KG1 (cell line): ENCODE measurements at regions not wholly inside any gene's neighbourhood (a gene's known extent, or its start where the extent isn't known, plus 50 kb on each side); places are given as distances from the start of the nearest gene placed in this dataset.
A peak's percentile ranks its signal among the peaks of the same experiment; 100 is the strongest.

Experiments used
- DNase-seq: peaks from one replicate; lab custom pipeline; 2025; lab: John Stamatoyannopoulos, UW

DNA sequence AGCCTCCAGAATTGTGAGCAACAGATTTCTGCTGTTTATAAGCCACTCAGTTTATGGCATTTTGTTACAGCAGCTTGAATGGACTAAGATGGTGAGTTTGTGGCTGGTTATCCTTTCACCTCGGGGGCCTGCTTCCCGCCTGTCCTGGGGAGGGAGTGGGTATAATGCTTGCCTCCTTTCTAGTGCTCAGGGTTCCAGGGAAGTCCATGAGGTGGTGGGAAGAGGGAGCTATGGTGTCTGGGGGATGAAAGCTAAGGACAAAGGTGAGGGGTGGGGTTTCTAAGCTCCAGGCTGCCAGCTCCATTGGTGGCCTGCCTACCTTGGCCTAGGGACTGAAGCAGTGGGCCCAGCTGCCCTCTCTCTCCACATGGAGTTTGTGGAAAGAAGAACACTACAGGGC is 50.2 kb upstream of the SDK2 start:
- DNase-seq, result no peak

DNA sequence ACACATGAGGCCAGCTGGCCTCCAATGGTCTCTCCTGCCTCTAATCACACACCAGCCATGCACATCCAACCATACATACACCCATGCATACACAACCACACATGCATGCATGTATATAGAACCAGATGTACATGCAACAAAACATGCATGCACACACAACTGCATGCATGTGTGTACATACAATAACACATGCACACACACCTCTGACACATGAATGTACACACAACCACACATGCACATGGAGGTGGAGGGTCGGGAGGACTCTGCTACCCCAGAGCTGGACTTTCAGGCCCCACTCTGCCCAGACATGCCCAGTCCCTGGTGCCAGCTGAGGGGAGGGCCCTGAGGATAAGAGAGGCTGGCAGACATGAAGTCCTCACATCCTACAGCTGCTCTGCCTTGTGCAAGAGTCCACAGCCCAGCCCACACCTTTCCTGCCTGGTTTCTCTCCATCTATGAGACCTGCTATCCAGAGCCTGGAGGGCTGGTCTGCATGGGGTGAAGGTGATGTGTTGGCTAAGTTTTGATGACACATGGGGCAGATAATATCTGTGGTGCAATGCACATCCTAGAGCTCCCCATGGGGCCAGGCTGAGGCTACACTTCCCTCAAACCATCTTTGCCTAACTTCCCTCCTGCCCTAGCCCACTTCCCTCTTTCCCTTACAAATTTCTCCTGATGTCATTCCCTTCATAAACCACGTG is 50.9 kb upstream of the SDK2 start:
- peak; percentile 5 for DNase-seq

GRCh38 chr17:73696251-73696650 is 52.0 kb upstream of the SDK2 start:
- no peak for DNase-seq

- DNase-seq, result no peak
Observed at GRCh38 chr17:73697872-73698271, 53.6 kb upstream of the SDK2 start.

DNA sequence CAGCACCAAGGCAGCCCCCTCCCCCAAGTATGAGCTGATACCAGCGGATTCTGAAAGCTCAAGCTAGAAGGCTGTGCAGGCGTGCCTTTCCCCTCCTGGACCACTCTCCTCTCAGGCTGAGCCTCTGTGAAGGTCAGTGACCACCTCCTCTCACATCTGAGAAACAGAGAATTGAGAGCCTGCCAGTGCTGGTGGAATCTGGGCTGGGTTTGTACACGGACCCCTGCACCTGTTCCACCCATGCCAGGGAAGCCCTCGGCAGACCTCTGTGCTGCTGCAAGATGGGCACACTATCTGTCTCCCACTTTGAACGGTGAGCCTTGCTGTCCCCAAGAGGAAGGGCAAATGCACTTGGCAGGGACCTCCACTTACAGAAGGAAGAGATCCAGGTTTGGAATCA is 54.7 kb upstream of the SDK2 start:
- no peak for DNase-seq

DNA sequence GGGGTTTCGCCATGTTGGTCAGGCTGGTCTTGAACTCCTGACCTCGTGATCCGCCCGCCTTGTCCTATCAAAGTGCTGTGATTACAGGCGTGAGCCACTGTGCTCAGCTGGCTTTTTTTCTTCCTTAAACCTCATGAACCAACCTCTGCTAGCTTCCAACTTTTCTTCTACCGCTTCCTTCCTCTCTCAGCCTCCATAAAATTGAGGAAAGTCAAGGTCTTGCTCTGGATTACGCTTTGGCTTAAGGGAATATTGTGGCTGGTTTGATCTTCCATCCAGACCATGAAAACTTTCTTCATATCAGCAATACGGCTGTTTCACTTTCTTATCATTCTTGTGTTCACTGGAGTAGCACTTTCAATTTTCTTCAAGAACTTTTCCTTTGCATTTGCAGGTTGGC is 57.5 kb upstream of the SDK2 start:
- no peak for DNase-seq

DNA sequence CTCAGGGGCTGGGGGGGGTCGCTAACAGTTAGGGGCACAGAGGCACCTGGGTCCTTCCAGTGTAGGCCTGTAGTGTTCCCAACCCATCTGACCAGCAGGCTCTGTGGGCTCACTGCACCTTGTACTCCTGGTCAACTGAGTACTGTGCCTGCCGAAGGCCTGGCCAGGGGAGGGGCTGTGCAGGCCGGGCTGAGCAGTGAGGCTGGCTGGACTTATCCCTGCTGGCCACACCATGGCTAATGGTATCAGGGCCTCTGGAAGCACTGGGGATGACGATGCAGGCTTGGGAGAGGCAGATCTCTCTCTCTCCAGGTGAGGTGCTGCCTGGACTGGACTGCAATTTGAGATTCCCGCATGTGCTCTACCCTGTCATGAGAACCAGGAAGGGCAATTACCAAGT is 58.9 kb upstream of the SDK2 start:
- DNase-seq, result no peak

- no peak for DNase-seq
Observed at GRCh38 chr17:73703917-73704316, 59.7 kb upstream of the SDK2 start.

DNA sequence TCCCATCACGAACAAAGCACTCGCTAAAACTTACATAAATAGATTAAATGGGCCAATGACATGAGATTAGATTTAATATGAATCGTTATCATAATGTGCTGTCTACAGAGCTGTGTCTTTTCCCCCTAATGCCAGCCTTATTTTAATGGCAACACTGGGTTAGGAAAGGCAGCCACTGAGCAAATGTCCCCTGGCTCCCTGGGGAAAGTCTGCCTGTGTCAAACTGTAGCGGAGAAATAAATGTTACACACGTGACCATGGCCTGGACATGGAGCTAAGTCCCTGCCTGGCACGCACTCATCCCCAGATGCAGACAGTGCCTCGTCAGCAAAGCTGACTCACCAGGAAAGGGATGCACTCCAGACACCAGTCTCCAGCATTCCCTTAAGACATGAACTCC is 61.3 kb upstream of the SDK2 start:
- no peak for DNase-seq

GRCh38 chr17:73706428-73706827 is 62.2 kb upstream of the SDK2 start:
- DNase-seq, result no peak

DNA sequence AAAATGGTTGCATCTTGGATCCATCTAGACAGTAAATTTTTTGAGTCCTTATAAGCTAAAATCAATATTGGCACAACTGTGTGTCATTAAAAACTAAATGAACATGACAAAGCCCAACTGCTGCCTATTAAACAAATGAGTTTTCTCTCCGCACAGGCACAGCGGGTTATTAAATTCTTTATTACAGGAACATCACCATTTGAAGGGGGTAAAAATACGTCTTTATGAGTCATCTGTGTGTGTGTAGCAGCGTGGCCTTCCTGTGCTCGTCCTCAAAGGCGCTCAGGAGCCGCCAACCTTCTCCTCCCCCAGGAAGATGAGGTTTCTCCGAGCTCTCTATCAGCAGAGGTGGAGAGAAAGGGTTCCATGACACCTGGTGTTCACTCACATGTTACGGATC is 62.6 kb upstream of the SDK2 start:
- DNase-seq, result no peak

DNA sequence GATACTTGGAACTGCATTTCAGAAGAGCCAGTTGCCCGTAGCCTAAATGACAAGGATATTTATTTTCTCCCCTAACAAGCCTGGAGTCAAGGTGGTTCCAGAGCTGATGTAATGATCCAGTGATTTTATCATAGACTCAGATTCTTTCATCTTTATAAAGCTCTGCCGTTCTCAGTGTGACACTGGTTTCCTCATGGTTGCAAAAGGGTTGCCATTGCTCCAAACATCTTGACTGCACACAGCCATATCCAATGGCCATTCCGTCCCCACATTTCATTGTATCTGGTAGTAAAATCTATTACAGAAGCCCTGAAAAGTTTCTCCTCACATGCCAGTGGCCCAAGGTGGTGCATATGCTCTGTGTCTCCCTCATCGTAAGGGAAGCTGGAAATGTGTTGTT is 63.1 kb upstream of the SDK2 start:
- DNase-seq, result no peak

DNA sequence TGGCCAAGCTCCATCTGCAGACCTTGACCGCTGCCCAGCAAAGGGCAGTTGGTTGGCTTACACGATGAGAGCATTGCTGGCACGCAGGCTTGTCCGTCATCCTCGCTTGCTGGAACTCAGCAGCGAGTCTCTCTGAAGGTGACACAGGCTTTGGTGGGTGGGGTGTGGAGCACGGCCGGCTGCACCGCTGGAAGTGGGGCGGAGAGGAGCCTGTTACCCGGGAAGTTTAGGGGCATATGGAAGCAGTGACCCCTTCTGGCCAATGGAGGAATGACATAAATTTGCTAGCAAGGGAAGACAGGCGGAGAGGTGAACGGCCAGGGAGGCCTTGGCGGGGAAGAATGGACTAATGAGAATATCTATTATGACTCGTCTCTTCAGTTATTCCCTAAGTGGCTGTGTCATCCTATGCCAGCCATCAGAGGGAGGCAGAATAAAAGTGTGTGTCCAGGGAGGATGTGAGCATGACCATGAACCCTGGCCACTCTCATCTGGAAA is 65.9 kb upstream of the SDK2 start:
- no peak for DNase-seq

- no peak for DNase-seq
Observed at GRCh38 chr17:73711184-73711583, 66.9 kb upstream of the SDK2 start.

GRCh38 chr17:73711916-73712315 is 67.7 kb upstream of the SDK2 start:
- DNase-seq, result no peak

GRCh38 chr17:73713136-73713535 is 68.9 kb upstream of the SDK2 start:
- no peak for DNase-seq

- no peak for DNase-seq
Observed at GRCh38 chr17:73715769-73716168, 71.5 kb upstream of the SDK2 start.

DNA sequence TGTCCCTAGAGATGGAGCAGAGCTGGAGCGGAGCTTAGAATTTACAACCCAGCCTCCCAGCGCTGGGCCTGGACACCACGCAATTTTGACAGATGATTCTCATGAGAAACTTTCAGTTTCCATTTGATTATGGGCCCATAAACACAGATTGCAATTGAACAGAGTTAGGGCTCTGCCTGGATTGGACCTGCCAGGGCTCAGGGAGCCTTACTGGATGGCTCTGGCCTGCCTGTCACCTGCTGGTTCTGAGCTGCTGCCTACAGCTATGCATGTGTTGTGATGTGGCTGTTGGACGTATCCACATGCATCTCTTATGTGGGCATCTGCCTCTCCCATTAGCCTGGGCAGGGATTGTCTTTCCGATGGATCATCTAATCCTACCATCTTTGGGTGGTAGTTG is 73.4 kb upstream of the SDK2 start:
- DNase-seq, result no peak

DNA sequence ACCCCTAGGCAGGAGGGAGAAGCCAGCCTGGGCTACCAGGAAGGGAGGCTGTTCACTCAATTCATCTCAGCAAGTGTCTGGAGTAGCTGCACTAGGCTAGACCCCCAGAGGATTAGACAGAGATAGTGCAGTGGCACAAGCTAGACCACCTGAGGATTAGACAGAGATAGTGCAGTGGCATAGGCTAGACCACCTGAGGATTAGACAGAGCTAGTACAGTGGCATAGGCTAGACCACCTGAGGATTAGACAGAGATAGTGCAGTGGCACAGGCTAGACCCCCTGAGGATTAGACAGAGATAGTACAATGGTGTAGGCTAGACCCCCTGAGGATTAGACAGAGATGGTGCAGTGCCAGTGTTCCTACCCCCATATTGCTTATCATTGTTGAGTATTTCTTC is 74.1 kb upstream of the SDK2 start:
- DNase-seq, result no peak

DNA sequence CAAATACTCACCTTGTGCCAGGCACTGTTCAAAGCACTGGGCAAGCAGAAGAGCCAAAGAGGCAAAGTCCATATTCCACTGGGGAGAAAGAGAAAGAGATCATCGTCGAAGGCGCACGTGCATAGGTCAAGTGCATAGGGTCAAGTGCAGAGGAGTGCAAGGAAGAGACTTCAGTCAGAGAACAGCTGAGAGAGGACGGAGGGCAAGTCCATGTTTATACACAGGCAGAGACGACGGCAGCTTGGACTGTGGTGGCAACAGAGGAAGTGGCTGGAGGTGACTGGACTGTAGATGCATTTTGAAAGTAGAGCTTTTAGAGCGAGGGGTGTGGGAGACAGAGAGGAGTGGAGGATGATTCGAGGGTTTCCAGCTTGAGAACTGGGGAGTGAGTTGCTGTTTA is 74.7 kb upstream of the SDK2 start:
- DNase-seq, result no peak

GRCh38 chr17:73719588-73720071 is 75.4 kb upstream of the SDK2 start:
- DNase-seq, result no peak

DNA sequence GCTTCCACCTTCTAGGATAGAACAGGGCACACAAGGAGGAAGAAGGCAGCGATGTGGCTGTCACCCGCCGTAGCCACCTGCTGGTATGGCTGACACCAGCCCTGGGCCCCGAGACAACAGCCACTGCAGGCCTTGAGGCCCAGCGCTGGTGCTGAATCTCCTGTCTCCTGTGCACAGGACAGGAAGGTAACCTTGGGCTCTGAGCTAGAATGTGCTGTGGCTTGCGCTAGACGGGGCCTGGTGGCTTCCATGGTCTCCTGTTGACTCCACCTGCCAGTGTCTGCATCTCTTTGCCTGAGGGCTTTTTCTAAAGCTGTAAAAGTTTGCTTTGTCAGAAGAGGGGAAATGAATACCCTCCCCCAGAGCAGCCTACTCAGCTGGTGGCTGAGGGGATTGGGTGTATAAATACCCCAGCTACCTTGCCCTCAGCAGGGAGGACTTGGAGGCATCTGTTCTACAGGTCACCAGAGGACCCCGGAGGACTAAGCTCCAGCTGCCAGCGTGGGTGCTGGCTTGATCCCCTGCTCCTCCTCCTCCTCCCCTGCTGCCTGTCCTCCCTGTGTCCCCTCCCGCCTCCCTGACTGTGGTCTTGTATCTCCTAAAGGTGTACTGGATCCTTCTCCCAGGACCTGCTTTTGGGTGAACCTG is 76.1 kb upstream of the SDK2 start:
- no peak for DNase-seq

DNA sequence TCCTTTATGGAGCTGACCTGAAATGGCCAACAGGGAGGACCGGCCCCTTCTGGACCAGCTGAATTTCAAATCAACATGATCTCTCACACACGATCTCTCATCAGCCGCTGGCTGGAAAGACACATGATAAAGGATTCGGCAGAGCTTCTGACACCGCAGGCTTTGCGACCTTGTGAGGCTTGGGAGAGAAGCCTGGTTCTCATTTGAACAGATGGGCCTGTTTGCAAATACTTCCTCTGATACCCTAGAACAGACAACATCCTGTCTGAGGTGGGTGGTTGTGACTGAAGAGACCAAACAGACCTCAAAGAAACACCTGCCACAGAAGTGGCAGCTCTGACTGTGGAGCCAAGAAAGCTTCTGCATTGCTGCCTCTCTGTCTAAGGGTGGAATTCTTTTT is 77.9 kb upstream of the SDK2 start:
- DNase-seq, result no peak

GRCh38 chr17:73723317-73723716 is 79.1 kb upstream of the SDK2 start:
- DNase-seq, result no peak
